CD4-positive, alpha-beta memory T cell (primary cell): ENCODE measurements at regions not wholly inside any gene's neighbourhood (a gene's known extent, or its start where the extent isn't known, plus 50 kb on each side); places are given as distances from the start of the nearest gene placed in this dataset.

Source experiments
- CTCF ChIA-PET: fragments of 350-600 bp; sonication (Branson Sonifier 250); formaldehyde crosslinking; loops from one replicate; lab custom pipeline; 2021; ENCODE audit warnings: inconsistent platforms; ENCODE audit not compliant: partially characterized antibody; lab: Charles Lee
- POLR2A ChIA-PET: fragments of 350-600 bp; sonication (Branson Sonifier 250); formaldehyde crosslinking; loops from one replicate; lab custom pipeline; 2021; ENCODE audit not compliant: partially characterized antibody; lab: Charles Lee
- DNase-seq, 5 donors: peaks; one replicate each; pipeline versions ENCODE4 v3.0.0 to v3.0.0-alpha.2; 2020 to 2022; ENCODE audit warnings: mixed read lengths in 1 of 5
- H3K27ac ChIP-seq: one replicate; pipeline ENCODE4 v1.7.0; 2013; ENCODE audit warnings: low read depth, low read length
- H3K27me3 ChIP-seq: 2 replicates; pipeline ENCODE4 v1.7.0; 2013; ENCODE audit warnings: mild to moderate bottlenecking, low read length, moderate library complexity; ENCODE audit not compliant: insufficient read depth
- H3K36me3 ChIP-seq: 2 replicates; pipeline ENCODE4 v1.7.0; 2013; ENCODE audit warnings: mild to moderate bottlenecking, low read length, moderate library complexity; ENCODE audit not compliant: insufficient read depth
- H3K4me1 ChIP-seq: 2 replicates; pipeline ENCODE4 v1.7.0; 2013; ENCODE audit warnings: mild to moderate bottlenecking, low read length, moderate library complexity; ENCODE audit not compliant: insufficient read depth
- H3K4me3 ChIP-seq, 2 donors: one replicate each; pipeline ENCODE4 v1.7.0; 2013; ENCODE audit warnings: low read length in 2 of 2, mild to moderate bottlenecking in 1 of 2
- H3K9me3 ChIP-seq, 2 donors: one replicate each; pipeline ENCODE4 v1.7.0; 2013; ENCODE audit warnings: low read length in 2 of 2, control low read depth in 1 of 2; ENCODE audit not compliant: control insufficient read depth in 1 of 2
- H3K27ac Mint-ChIP-seq, 7 donors: one replicate each; pipeline ENCODE4 v1.8.0; 2020 to 2021; ENCODE audit warnings: mixed read lengths in 7 of 7, mild to moderate bottlenecking in 6 of 7, inconsistent platforms in 3 of 7, moderate library complexity in 3 of 7
- H3K27me3 Mint-ChIP-seq, 2 donors: one replicate each; pipeline ENCODE4 v1.8.0; 2020 to 2021; ENCODE audit warnings: mixed read lengths in 2 of 2
- H3K36me3 Mint-ChIP-seq, 2 donors: one replicate each; pipeline ENCODE4 v1.8.0; 2020 to 2021; ENCODE audit warnings: mixed read lengths in 2 of 2, inconsistent platforms in 1 of 2, mild to moderate bottlenecking in 1 of 2
- H3K4me1 Mint-ChIP-seq, 4 donors: one replicate each; pipeline ENCODE4 v1.8.0; 2020 to 2021; ENCODE audit warnings: mixed read lengths in 4 of 4, mild to moderate bottlenecking in 1 of 4
- H3K4me3 Mint-ChIP-seq, 8 donors: one replicate each; pipeline ENCODE4 v1.8.0; 2020 to 2021; ENCODE audit warnings: mixed read lengths in 8 of 8, mild to moderate bottlenecking in 7 of 8, moderate library complexity in 6 of 8, inconsistent platforms in 3 of 8
- H3K9me3 Mint-ChIP-seq, 8 donors: one replicate each; pipeline ENCODE4 v1.8.0; 2020 to 2021; ENCODE audit warnings: mixed read lengths in 8 of 8, mild to moderate bottlenecking in 5 of 8, inconsistent platforms in 3 of 8, moderate library complexity in 1 of 8
- intact Hi-C: fragments of 100-400 bp; cut with micrococcal nuclease; formaldehyde crosslinking; loops from one replicate; pipeline ENCODE4 v1.15.1; 2023

DNA sequence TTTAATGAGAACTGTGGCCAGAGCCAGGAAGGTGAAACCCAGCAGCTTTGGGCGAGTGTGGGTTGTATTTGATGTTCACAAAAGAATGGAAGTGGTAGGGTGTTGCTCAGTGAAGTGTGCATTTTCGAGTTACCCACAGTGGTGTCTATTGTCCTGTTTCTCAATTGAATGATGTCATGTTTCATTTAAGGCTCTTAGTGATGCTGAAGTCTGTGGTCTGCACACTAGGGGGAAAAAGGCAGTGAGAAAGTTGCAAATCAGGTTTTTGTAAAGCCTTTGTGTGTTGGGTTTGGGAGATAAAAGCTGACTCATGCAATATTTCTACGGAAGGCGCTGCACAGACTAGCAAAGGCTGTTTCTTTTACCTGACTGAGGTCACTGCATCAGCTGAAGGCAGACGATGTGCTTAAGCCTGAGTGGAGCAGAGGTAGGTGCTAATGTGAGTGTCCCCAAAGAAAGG lies 121.1 kb downstream of the PLEKHG1 start:
- H3K9me3 Mint-ChIP-seq: no peaks in the 10 kb centered on the region
- peaks cover 2 to 4% of the 10 kb centered on the region in 2 donors for H3K27me3 Mint-ChIP-seq
- H3K4me1 Mint-ChIP-seq: peaks cover 3 to 12% (median 7%) of the 10 kb centered on the region in 4 donors
- H3K36me3 Mint-ChIP-seq: no peaks in the 10 kb centered on the region
- DNase-seq: no peak
- no peaks in the 10 kb centered on the region for H3K36me3 ChIP-seq
- H3K9me3 ChIP-seq: no peaks in the 10 kb centered on the region
- H3K4me3 Mint-ChIP-seq: peak overlapping the region in 1 of 8 donors; percentile 27
- intact Hi-C loops: no loop called here
- ChIA-PET POLR2A (no interaction called here), CTCF (interaction anchor here (0.7 kb wide), 1 partner anchor 9 kb away, joined by 3 read pairs; no protein-coding TSS in a partner anchor)
- H3K27ac Mint-ChIP-seq: no peak overlapping the region
- no peaks in the 10 kb centered on the region for H3K4me1 ChIP-seq
- H3K4me3 ChIP-seq: no peak overlapping the region
- H3K27me3 ChIP-seq: no peaks in the 10 kb centered on the region
- H3K27ac ChIP-seq: no peak overlapping the region

DNA sequence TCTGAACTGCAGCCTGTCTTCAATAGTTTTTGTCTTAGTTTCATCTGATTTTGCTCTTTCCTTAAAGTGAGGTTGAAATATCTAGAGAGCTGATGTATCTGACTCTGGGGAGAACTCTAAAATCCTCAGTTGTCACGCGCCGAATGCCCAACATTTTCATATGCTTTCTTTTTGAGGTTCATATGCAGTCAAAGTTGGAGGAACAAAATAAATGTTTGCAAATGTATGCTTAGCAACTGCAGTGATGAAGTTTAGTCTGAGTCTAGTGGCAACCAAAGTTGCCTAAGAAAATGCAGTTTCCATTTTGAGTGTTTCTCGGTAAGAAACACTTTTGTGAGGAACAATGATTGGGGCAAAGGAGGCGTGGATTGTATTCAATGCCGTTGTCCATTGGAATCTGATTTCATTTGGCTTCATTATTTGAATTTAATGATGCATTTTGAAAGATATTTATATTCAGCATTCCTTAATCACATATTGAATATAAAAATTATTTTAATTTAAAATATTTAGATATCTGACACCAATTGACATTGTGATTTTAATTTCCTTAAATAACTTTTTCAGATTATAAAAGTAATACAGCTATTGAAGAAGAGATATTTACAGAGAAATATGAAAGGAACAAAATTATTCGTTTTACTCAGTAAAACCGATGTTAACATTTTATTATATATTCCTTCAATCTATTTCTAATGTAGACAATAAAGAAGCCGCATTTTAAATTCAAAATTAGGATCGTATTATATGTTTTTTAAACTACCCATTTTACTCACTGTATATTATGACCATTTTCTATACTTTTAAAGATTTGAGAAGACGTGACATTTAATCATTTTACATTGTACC lies 122.0 kb downstream of the PLEKHG1 start:
- H3K4me3 Mint-ChIP-seq: no peak overlapping the region
- H3K36me3 Mint-ChIP-seq: no peaks in the 10 kb centered on the region
- ChIA-PET POLR2A (no interaction called here), CTCF (no interaction called here)
- H3K36me3 ChIP-seq: no peaks in the 10 kb centered on the region
- H3K9me3 ChIP-seq: no peaks in the 10 kb centered on the region
- no peak overlapping the region for H3K27ac Mint-ChIP-seq
- H3K27me3 ChIP-seq: no peaks in the 10 kb centered on the region
- DNase-seq: no peak
- no peak overlapping the region for H3K4me3 ChIP-seq
- no peak overlapping the region for H3K27ac ChIP-seq
- peaks cover 2 to 4% of the 10 kb centered on the region in 2 donors for H3K27me3 Mint-ChIP-seq
- no peaks in the 10 kb centered on the region for H3K9me3 Mint-ChIP-seq
- H3K4me1 ChIP-seq: no peaks in the 10 kb centered on the region
- H3K4me1 Mint-ChIP-seq: peaks cover 3 to 12% (median 7%) of the 10 kb centered on the region in 4 donors
- intact Hi-C loops: no loop called here

DNA sequence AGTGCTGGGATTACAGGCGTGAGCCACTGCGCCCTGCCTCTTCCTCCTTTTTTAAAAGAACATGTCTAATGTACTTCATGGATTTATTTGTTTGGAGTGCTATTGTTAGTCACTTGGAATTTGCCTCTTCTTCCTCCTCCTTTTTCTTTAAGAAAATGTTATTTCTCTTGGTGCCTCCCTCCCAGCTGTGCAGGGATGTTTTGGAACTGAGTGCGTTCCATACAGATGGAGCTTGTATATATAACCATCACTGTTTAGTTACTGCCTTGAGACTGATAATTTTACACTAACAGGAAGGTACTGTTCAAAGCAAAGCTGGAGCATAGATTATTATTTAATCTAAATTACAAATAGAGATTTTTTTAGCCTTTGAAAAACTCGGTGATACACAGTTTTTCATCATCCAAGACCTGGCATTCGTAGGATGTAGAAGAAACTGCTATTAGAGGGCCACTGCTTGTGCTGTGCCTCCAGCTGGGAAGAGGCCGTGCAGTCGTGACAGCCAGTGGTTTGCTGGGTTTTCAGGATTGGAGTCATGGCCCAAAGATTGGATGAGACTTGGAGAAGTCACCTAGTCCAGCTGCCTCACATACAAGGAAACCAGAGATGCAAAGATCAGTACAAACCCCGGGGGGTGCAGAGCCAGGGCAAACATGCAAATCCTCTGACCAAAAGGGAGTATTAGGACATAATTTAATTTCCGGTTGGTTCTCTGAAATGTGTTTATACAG lies 123.1 kb downstream of the PLEKHG1 start:
- Mint-ChIP-seq H3K27me3 (peaks cover 4% of the 10 kb centered on the region in 2 donors), H3K36me3 (no peaks in the 10 kb centered on the region), H3K4me1 (peaks cover 3 to 12% (median 7%) of the 10 kb centered on the region in 4 donors), H3K4me3 (no peak overlapping the region), H3K9me3 (no peaks in the 10 kb centered on the region), H3K27ac (no peak overlapping the region)
- POLR2A ChIA-PET: no interaction called here
- H3K4me3 ChIP-seq: no peak overlapping the region
- H3K27ac ChIP-seq: no peak overlapping the region
- H3K4me1 ChIP-seq: no peaks in the 10 kb centered on the region
- no peaks in the 10 kb centered on the region for H3K9me3 ChIP-seq
- H3K36me3 ChIP-seq: no peaks in the 10 kb centered on the region
- H3K27me3 ChIP-seq: no peaks in the 10 kb centered on the region
- intact Hi-C loops: no loop called here
- CTCF ChIA-PET: interaction anchor here (0.7 kb wide), 1 partner anchor 26 kb away, joined by 3 read pairs; no protein-coding TSS in a partner anchor
- no peak for DNase-seq

DNA sequence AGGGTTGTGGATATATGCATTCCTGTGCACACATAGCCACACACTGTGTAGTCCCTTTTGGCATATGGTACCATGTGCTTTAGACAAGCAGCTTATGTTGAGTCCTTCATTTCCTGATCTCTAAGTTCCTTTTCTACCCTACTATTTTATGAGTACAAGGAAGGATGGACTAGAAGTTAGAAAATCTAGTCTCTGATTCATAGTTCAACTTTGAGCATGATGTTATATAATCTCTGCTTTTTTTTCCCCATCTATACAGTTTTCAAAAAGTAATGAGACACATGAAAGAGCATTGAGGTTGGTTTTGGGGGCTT lies 123.6 kb downstream of the PLEKHG1 start:
- Histone ChIP-seq H3K4me1 (no peaks in the 10 kb centered on the region), H3K36me3 (no peaks in the 10 kb centered on the region), H3K27ac (no peak overlapping the region), H3K9me3 (no peaks in the 10 kb centered on the region), H3K4me3 (no peak overlapping the region), H3K27me3 (no peaks in the 10 kb centered on the region)
- ChIA-PET POLR2A (no interaction called here), CTCF (no interaction called here)
- Mint-ChIP-seq H3K36me3 (no peaks in the 10 kb centered on the region), H3K4me1 (peaks cover 3 to 12% (median 7%) of the 10 kb centered on the region in 4 donors), H3K4me3 (no peak overlapping the region), H3K27ac (no peak overlapping the region), H3K9me3 (no peaks in the 10 kb centered on the region), H3K27me3 (peaks cover 4% of the 10 kb centered on the region in 2 donors)
- no peak for DNase-seq
- intact Hi-C loops: no loop called here

DNA sequence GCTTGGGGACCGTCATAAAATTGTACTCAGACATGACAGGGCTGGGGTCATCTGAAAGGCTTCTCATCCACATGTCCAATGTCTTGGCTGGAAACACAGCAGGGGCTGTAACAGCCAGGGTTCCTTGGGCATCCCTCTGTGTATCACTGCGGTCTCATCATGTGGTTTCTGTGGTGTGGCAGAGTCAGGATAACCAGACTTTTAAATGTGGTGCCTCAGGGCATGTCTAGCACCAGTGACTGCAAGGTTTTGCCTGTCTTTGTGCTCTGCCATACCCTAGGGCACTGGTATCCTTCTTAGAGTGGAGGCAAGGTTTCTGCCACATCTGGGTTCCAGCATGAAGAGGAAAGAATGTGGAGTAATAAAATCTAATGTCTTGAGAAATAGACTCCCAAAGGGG lies 124.2 kb downstream of the PLEKHG1 start:
- no peaks in the 10 kb centered on the region for H3K36me3 ChIP-seq
- no peak overlapping the region for H3K4me3 ChIP-seq
- Mint-ChIP-seq H3K4me3 (no peak overlapping the region), H3K27ac (no peak overlapping the region), H3K9me3 (no peaks in the 10 kb centered on the region), H3K4me1 (peaks cover 3 to 12% (median 7%) of the 10 kb centered on the region in 4 donors), H3K36me3 (no peaks in the 10 kb centered on the region), H3K27me3 (peaks cover 4% of the 10 kb centered on the region in 2 donors)
- H3K4me1 ChIP-seq: no peaks in the 10 kb centered on the region
- no peaks in the 10 kb centered on the region for H3K27me3 ChIP-seq
- H3K9me3 ChIP-seq: no peaks in the 10 kb centered on the region
- intact Hi-C loops: no loop called here
- ChIA-PET CTCF (no interaction called here), POLR2A (no interaction called here)
- no peak overlapping the region for H3K27ac ChIP-seq
- DNase-seq: no peak

DNA sequence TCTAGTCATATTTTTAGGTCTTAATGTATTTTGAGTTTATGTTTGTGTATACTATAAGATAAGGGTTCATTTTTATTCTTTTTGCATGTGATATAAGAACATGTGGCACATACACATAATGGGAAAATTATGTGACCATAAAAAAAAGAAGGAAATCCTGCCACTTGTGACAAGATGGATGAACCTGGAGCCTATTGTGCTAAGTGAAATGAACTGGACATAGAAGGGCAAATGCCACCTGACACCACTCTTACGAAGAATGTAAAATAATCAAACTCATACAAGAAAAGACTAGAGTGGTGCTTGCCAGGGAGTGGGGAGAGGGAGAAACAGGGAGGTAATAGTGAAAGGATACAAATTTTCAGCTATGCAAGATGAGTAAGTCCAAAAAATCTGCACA lies 126.1 kb downstream of the PLEKHG1 start:
- no peak for DNase-seq
- H3K36me3 ChIP-seq: no peaks in the 10 kb centered on the region
- intact Hi-C loops: no loop called here
- peaks cover 2 to 4% of the 10 kb centered on the region in 2 donors for H3K27me3 Mint-ChIP-seq
- H3K27ac Mint-ChIP-seq: no peak overlapping the region
- H3K27ac ChIP-seq: no peak overlapping the region
- POLR2A ChIA-PET: no interaction called here
- H3K4me1 Mint-ChIP-seq: peaks cover 2 to 6% (median 3%) of the 10 kb centered on the region in 4 donors
- no peaks in the 10 kb centered on the region for H3K9me3 Mint-ChIP-seq
- H3K4me3 ChIP-seq: no peak overlapping the region
- H3K4me1 ChIP-seq: no peaks in the 10 kb centered on the region
- H3K36me3 Mint-ChIP-seq: no peaks in the 10 kb centered on the region
- CTCF ChIA-PET: interaction anchor here (0.7 kb wide), 1 partner anchor 13 kb away, joined by 3 read pairs; no protein-coding TSS in a partner anchor
- no peaks in the 10 kb centered on the region for H3K9me3 ChIP-seq
- no peak overlapping the region for H3K4me3 Mint-ChIP-seq
- no peaks in the 10 kb centered on the region for H3K27me3 ChIP-seq

DNA sequence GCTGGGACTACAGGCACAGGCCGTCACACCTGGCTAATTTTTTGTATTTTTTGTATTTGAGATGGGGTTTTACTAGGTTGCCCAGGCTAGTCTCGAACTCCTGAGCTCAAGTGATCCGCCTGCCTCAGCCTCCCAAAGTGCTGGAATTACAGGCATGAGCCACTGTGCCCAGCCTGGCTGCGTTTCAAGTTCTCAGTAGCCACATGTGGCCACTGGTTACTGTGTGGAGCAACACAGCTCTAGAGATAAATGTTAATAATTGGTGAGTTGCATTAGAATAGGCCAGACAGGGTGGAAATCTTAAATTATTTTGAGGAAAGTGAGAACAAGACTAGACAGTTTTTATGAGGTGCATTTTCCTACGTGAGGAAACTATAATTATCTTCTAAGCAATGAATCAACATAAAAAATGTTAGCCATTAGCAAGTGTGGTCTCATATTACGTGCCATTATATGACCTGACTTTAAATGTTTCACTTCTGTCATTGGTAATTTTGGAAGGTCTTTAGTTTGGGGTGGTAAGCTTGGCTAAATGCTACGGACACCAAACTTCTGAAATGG lies 129.6 kb downstream of the PLEKHG1 start:
- Mint-ChIP-seq H3K4me3 (no peak overlapping the region), H3K27me3 (peaks cover 0 to 2% of the 10 kb centered on the region in 2 donors), H3K9me3 (no peaks in the 10 kb centered on the region), H3K4me1 (peaks cover 0 to 2% (median 0%) of the 10 kb centered on the region in 4 donors), H3K36me3 (peaks cover 0 to 6% of the 10 kb centered on the region in 2 donors), H3K27ac (no peak overlapping the region)
- ChIA-PET POLR2A (no interaction called here), CTCF (interaction anchor here (0.6 kb wide), 1 partner anchor 9 kb away, joined by 3 read pairs; no protein-coding TSS in a partner anchor)
- Histone ChIP-seq H3K9me3 (no peaks in the 10 kb centered on the region), H3K27ac (no peak overlapping the region), H3K36me3 (no peaks in the 10 kb centered on the region), H3K4me1 (no peaks in the 10 kb centered on the region), H3K27me3 (no peaks in the 10 kb centered on the region), H3K4me3 (no peak overlapping the region)
- no peak for DNase-seq
- intact Hi-C loops: no loop called here
